SH-SY5Y (cell line): ENCODE measurements at regions not wholly inside any gene's neighbourhood (a gene's known extent, or its start where the extent isn't known, plus 50 kb on each side); places are given as distances from the start of the nearest gene placed in this dataset.

ENCODE experiments used
- GATA2 ChIP-seq: IDR thresholded peaks from 2 replicates; pipeline ENCODE4 v1.6.1; 2011; ENCODE audit warnings: mild to moderate bottlenecking, low read depth, low read length
- GATA3 ChIP-seq: IDR thresholded peaks from 2 replicates; pipeline ENCODE4 v1.6.1; 2011; ENCODE audit warnings: low read depth, mild to moderate bottlenecking, low read length, moderate library complexity

- TF ChIP-seq GATA2 (no peak), GATA3 (no peak)
Measured at GRCh38 chr9:82923092-82923911, 139.6 kb downstream of the RASEF start.
